ENCODE measurements at regions not wholly inside any gene's neighbourhood (a gene's known extent, or its start where the extent isn't known, plus 50 kb on each side); places are given as distances from the start of the nearest gene placed in this dataset.

GRCh38 chr9:16128003-16128402, 575.2 kb downstream of the CCDC171 start:
- in situ Hi-C loops (cut with HindIII; ENCODE audit: low sequenced_read_pairs), result no loop called here

- in situ Hi-C loops (cut with HindIII; ENCODE audit: low sequenced_read_pairs), result no loop called here
Measured at GRCh38 chr9:16131264-16131663, 578.4 kb downstream of the CCDC171 start.

- in situ Hi-C loops (cut with HindIII; ENCODE audit: low sequenced_read_pairs), result no loop called here
Measured at GRCh38 chr9:16132513-16132912, 579.7 kb downstream of the CCDC171 start.

GRCh38 chr9:16133032-16133431, 580.2 kb downstream of the CCDC171 start:
- in situ Hi-C loops (cut with HindIII; ENCODE audit: low sequenced_read_pairs), result no loop called here

GRCh38 chr9:16133556-16134227, 580.8 kb downstream of the CCDC171 start:
- in situ Hi-C loops (cut with HindIII; ENCODE audit: low sequenced_read_pairs), result no loop called here

- in situ Hi-C loops (cut with HindIII; ENCODE audit: low sequenced_read_pairs), result no loop called here
Measured at GRCh38 chr9:16134351-16134750, 581.5 kb downstream of the CCDC171 start.

GRCh38 chr9:16135968-16136367, 583.1 kb downstream of the CCDC171 start:
- in situ Hi-C loops (cut with HindIII; ENCODE audit: low sequenced_read_pairs), result no loop called here

GRCh38 chr9:16136451-16136850, 583.6 kb downstream of the CCDC171 start:
- in situ Hi-C loops (cut with HindIII; ENCODE audit: low sequenced_read_pairs), result no loop called here

GRCh38 chr9:16136961-16137360, 584.1 kb downstream of the CCDC171 start:
- in situ Hi-C loops (cut with HindIII; ENCODE audit: low sequenced_read_pairs), result no loop called here

GRCh38 chr9:16138561-16139491, 586.0 kb downstream of the CCDC171 start:
- in situ Hi-C loops (cut with HindIII; ENCODE audit: low sequenced_read_pairs), result no loop called here

GRCh38 chr9:16139774-16140173, 586.9 kb downstream of the CCDC171 start:
- in situ Hi-C loops (cut with HindIII; ENCODE audit: low sequenced_read_pairs), result no loop called here

- in situ Hi-C loops (cut with HindIII; ENCODE audit: low sequenced_read_pairs), result no loop called here
Measured at GRCh38 chr9:16143310-16143709, 590.5 kb downstream of the CCDC171 start.

- in situ Hi-C loops (cut with HindIII; ENCODE audit: low sequenced_read_pairs), result no loop called here
Measured at GRCh38 chr9:16143947-16144890, 591.4 kb downstream of the CCDC171 start.

- in situ Hi-C loops (cut with HindIII; ENCODE audit: low sequenced_read_pairs), result no loop called here
Measured at GRCh38 chr9:16145196-16145950, 592.5 kb downstream of the CCDC171 start.

GRCh38 chr9:16147726-16148125, 594.9 kb downstream of the CCDC171 start:
- in situ Hi-C loops (cut with HindIII; ENCODE audit: low sequenced_read_pairs), result no loop called here

GRCh38 chr9:16150501-16150900, 597.7 kb downstream of the CCDC171 start:
- in situ Hi-C loops (cut with HindIII; ENCODE audit: low sequenced_read_pairs), result loop anchor here (5.0 kb wide), 1 partner anchor 93 kb away; no protein-coding TSS in a partner anchor

- in situ Hi-C loops (cut with HindIII; ENCODE audit: low sequenced_read_pairs), result loop anchor here (5.0 kb wide), 1 partner anchor 94 kb away; no protein-coding TSS in a partner anchor
Measured at GRCh38 chr9:16150938-16151650, 598.3 kb downstream of the CCDC171 start.

GRCh38 chr9:16152276-16153101, 599.6 kb downstream of the CCDC171 start:
- in situ Hi-C loops (cut with HindIII; ENCODE audit: low sequenced_read_pairs), result loop anchor here (5.0 kb wide), 1 partner anchor 95 kb away; no protein-coding TSS in a partner anchor
